NCI-H2171 (cell line): ENCODE measurements at regions not wholly inside any gene's neighbourhood (a gene's known extent, or its start where the extent isn't known, plus 50 kb on each side); places are given as distances from the start of the nearest gene placed in this dataset.
A peak's percentile ranks its signal among the peaks of the same experiment; 100 is the strongest.
"Not testable (repeated sequence)": the region's sequence is repeated elsewhere in the genome, so short reads cannot be mapped to it uniquely, and the experiment has no call there.

ENCODE experiments used
- DNase-seq: peaks from one replicate; lab custom pipeline; 2025; lab: John Stamatoyannopoulos, UW

GRCh38 chr7:20466543-20467021 lies 135.9 kb downstream of the ITGB8 start:
- DNase-seq, result no peak

- no peak for DNase-seq
These were observed 139.4 kb downstream of the ITGB8 start for GRCh38 chr7:20470082-20470481.

GRCh38 chr7:20470726-20471125 lies 140.0 kb downstream of the ITGB8 start:
- DNase-seq, result no peak

DNA sequence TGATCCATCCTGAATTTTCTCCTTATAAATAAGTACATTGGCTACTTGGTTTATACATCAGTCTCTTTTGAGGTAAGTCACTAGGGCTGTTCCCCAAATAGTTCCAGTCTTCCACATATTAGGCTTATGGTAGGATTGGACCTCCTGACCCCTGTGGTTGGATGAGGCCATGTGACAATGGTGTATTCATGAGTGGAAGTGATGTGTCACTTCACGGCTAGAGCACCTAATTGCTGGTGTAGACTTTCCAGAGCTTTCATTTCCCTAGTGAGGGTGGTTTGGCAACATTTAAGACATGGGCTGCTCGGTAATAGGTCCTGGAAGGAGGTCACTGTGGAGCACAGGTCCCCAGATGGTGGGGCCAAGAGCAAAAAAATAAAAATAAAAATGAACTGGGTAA lies 141.2 kb upstream of the ABCB5 start:
- DNase-seq, result no peak

DNA sequence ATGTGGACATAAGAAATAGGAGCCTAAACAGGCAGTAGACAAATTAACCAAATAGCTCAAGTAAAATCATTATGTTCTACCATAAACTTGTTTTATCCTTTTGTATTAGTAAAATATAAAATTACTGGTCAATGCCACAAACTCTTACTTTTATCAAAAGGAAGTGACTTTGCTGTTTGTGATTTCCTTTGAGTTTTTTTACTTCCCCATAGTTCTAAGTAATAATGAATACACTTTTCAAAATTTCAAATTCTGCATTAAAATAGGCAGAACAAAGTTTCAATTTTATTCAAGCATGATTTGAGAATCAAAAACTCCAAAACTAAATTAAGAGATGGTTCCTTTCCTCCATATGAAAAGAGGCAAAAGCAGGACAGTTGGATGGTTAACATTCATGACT lies 139.7 kb upstream of the ABCB5 start:
- no peak for DNase-seq

GRCh38 chr7:20477067-20477466 lies 138.4 kb upstream of the ABCB5 start:
- no peak for DNase-seq

DNA sequence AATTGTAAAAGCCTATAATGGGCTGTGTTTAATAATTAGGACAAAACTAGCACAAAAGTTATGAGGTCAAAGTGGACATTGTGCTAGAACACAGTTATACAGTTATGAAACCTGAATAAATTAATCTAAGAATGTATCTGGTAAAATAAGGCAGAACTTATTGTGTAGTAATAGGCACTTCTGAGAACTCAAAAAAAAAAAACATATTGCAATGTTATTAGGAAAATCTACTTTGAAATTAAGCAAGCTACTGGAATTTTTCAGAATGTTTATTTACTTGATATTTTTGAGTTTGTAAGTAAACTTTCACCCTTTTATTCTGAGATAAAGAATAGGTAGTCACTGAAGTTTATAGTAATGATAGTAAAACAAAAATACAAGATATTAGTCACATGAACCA lies 135.8 kb upstream of the ABCB5 start:
- DNase-seq, result no peak

- no peak for DNase-seq
These were observed 133.4 kb upstream of the ABCB5 start for GRCh38 chr7:20482071-20482470.

- no peak for DNase-seq
These were observed 131.1 kb upstream of the ABCB5 start for GRCh38 chr7:20484356-20484755.

DNA sequence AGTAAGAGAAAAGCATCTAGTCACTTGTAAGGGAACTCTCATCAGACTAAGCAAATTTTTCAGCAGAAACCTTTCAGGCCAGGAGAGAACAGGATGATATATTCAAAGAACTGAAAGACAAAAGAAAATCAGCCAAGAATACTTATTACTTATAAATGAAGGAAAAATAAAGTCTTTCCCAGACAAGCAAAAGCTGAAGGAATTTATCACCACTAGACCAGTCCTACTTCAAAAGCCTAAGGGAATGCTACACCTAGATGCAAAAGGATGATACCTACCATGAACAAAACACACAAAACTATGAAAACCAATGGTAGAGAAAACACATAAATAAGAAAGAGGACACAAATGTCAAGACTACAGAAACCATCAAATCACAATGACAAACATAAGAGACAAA lies 126.6 kb upstream of the ABCB5 start:
- DNase-seq, result no peak

DNA sequence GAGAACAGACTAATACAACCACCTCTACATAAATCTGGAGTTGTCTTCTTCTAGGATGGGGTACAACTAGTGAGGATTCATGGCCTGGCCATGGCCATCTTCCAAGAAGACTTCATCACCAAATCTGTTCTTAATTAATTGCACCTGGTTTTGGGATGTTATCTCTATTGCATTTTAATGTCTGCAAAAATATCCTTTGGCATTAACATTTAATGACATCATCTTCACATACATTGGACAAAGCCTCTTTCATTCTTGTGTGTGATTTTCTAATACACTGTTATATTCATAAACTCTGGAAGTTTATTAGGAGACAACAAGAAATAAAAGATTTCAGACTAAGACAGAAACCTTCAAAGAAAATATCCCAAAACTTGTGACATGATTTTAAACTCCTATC lies 124.2 kb upstream of the ABCB5 start:
- DNase-seq, result no peak

GRCh38 chr7:20494566-20494965 lies 120.9 kb upstream of the ABCB5 start:
- no peak for DNase-seq

GRCh38 chr7:20501473-20501872 lies 114.0 kb upstream of the ABCB5 start:
- DNase-seq, result not testable (repeated sequence)

- DNase-seq, result no peak
These were observed 112.1 kb upstream of the ABCB5 start for GRCh38 chr7:20503278-20503950.

- no peak for DNase-seq
These were observed 111.4 kb upstream of the ABCB5 start for GRCh38 chr7:20504060-20504459.

DNA sequence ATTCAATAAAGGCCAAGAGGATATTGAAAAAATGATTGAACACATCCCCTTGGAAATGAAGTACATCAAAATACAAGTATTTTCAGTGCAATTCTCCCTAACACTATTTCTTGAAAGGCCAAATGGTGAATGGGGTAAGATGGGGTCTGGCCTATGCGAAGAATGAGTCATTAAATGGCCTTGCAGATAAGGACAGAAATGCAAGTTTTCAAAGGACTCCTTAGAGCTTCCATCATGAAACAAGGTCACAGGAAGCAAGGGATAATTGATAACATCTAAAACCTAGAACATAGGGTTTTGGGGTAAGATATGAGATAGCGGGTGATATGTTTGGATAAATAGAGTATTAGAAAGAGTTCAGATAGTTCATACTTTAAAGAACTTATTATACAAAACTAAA lies 109.3 kb upstream of the ABCB5 start:
- DNase-seq, result no peak

GRCh38 chr7:20507157-20507556 lies 108.3 kb upstream of the ABCB5 start:
- DNase-seq, result no peak

DNA sequence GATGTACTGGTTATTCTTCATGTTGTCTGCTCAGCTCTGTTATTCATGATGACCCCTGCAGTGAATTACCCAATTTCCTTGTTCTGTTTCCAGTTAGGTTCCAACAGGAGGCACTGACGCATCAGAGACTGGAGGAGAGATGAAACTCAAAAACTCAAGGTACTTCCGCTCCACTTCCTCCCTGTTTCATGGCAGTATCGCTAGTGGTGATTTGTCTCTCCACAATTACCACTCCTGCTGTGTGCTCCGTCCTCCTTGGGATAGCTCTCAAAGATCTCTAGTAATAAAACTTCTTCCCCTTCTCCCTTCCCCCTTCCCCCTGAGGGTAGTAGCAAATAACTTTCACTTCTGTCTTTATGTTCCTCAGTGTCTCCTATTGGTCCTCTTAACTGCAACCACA lies 107.4 kb upstream of the ABCB5 start:
- no peak for DNase-seq

- peak; percentile 47 for DNase-seq
These were observed 105.4 kb upstream of the ABCB5 start for GRCh38 chr7:20509892-20510572.

- DNase-seq, result no peak
These were observed 104.9 kb upstream of the ABCB5 start for GRCh38 chr7:20510573-20510900.

DNA sequence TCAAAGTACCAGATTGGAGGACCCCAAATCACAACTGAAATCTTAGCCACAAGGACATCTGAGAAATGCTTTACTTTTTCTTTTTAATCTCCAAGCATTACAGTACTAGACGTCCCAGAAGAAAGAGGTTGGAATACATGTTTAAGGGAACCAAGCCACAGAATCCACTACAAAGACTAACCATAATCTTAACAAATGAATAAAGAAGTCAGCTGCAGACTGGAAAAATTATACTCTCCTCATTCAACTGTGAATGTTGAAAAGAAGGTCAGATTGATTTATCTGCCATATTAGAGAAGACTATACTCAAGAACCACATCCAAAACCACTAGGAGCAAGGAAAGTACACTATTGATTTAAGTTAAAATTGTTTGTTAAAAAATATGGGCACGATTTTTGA lies 102.1 kb upstream of the ABCB5 start:
- no peak for DNase-seq

DNA sequence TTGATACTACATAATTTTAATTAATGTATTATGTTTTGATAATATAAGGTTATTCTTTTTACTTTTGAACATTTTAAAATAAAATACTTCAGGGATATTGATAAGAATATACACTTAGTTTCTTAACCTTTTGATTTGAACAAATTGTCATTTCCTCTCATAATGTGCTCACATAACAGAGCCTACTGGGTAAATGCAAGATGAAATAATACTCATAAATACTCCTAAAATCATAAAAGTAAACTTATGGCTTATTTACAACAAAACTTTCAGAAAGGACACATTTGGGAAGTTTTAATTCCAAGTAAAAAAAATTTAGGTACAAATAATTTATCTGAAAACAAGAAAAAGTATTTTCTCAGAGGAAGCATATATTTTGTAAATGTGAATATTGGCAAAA lies 101.6 kb upstream of the ABCB5 start:
- no peak for DNase-seq

- peak; percentile 62 for DNase-seq
These were observed 101.1 kb upstream of the ABCB5 start for GRCh38 chr7:20514364-20514763.

DNA sequence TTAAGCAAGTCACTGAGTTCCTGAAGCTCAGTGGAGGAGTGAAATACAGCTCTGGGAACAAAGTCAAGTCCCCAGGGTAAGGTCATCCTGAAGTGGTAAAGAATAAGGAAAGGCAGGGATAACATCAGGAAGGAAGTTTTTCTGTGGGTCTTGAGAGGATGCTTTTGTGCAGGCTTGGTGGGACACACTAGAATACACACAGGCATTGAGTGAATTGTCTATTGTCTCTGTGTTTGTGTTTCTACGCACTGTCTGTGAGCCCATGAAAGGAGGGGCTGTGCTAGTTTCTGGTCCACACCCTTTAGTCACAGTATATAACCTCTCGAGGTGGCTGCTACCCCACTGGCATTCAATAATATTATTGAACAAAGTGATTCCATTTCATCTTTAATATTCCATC lies 95.8 kb upstream of the ABCB5 start:
- no peak for DNase-seq
